Adrenal gland (tissue), 5 donors: ENCODE measurements at regions not wholly inside any gene's neighbourhood (a gene's known extent, or its start where the extent isn't known, plus 50 kb on each side); places are given as distances from the start of the nearest gene placed in this dataset.

ENCODE experiments used
- CTCF ChIP-seq, 6 experiments: fragments of 450-650 bp in 4 of 6; fragments of 200-600 bp in 2 of 6; sonication (generic) in 1 of 6; IDR thresholded peaks; 1 replicate in 5 of 6; 2 replicates in 1 of 6; pipeline versions ENCODE4 v1.5.1 to v1.8.0; 2016 to 2021; ENCODE audit warnings: antibody characterized with exemption in 6 of 6, mild to moderate bottlenecking in 2 of 6, moderate library complexity in 1 of 6
- POLR2A ChIP-seq, 2 donors: fragments of 450-650 bp; IDR thresholded peaks; one replicate each; pipeline ENCODE4 v1.6.1; 2017; ENCODE audit warnings: antibody characterized with exemption in 2 of 2, mild to moderate bottlenecking in 2 of 2, moderate library complexity in 1 of 2
- donor health status: DM: no; HTN: no; CAD: no.

GRCh38 chr2:201973305-201973928 lies 60.2 kb upstream of the FZD7 start:
- TF ChIP-seq CTCF (IDR thresholded peaks at IDR 0.05): no peak
- TF ChIP-seq POLR2A (IDR thresholded peaks at IDR 0.05): no peak
